Type B pancreatic cell (in vitro differentiated cells): ENCODE measurements at regions not wholly inside any gene's neighbourhood (a gene's known extent, or its start where the extent isn't known, plus 50 kb on each side); places are given as distances from the start of the nearest gene placed in this dataset.
"Not testable (repeated sequence)": the region's sequence is repeated elsewhere in the genome, so short reads cannot be mapped to it uniquely, and the experiment has no call there.

Source experiments
- DNase-seq: peaks from one replicate; pipeline ENCODE4 v3.0.0; 2021; ENCODE audit warnings: mixed read lengths; ENCODE audit not compliant: unreplicated experiment; ENCODE audit errors: extremely low spot score
- H3K27ac Mint-ChIP-seq: 2 replicates; pipeline ENCODE4 v1.8.0; 2021; ENCODE audit warnings: mild to moderate bottlenecking, mixed read lengths
- H3K27me3 Mint-ChIP-seq: 2 replicates; pipeline ENCODE4 v1.8.0; 2021; ENCODE audit warnings: mixed read lengths
- H3K36me3 Mint-ChIP-seq: 2 replicates; pipeline ENCODE4 v1.8.0; 2021; ENCODE audit warnings: mixed read lengths
- H3K4me1 Mint-ChIP-seq: one replicate; pipeline ENCODE4 v1.8.0; 2021; ENCODE audit warnings: mixed read lengths; ENCODE audit not compliant: unreplicated experiment
- H3K4me3 Mint-ChIP-seq: 2 replicates; pipeline ENCODE4 v1.8.0; 2021; ENCODE audit warnings: mild to moderate bottlenecking, mixed read lengths
- H3K9me3 Mint-ChIP-seq: 2 replicates; pipeline ENCODE4 v1.8.0; 2021; ENCODE audit warnings: mixed read lengths
- CTCF ChIP-seq: fragments of 200-600 bp; sonication (generic); conservative IDR thresholded peaks from 2 replicates; pipeline ENCODE4 v1.5.0; 2021; ENCODE audit warnings: antibody characterized with exemption, mild to moderate bottlenecking

- H3K36me3 Mint-ChIP-seq = no peaks in the 10 kb centered on the region
- H3K4me1 Mint-ChIP-seq = no peaks in the 10 kb centered on the region
- no peak for TF ChIP-seq CTCF
- no peak overlapping the region for H3K4me3 Mint-ChIP-seq
- no peak overlapping the region for H3K27ac Mint-ChIP-seq
- H3K9me3 Mint-ChIP-seq = peaks cover 14% of the 10 kb centered on the region
- DNase-seq = no peak
- no peaks in the 10 kb centered on the region for H3K27me3 Mint-ChIP-seq
Measured at GRCh38 chr2:122545821-122546220, 790.4 kb downstream of the TSN start.

DNA sequence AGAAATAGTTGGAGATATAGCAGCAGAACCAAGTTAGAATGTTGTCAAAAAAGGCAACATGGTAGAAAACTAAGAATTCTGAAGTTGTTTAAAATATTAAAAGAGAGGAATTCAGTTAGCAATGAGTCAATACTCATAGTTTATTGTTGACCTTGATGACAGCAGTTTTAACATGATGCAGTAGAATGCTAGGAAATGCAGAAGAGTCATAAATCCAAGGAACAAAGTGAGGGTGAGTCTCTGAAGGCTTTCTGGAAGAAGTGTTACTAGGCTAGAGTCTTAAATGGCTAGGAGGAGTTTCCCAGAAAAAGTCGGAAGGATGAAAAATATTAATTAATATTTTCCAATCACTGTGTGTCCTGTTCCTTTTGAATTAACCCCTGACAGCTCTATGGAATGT lies 807.3 kb downstream of the TSN start:
- Mint-ChIP-seq H3K4me3 (no peak overlapping the region), H3K36me3 (no peaks in the 10 kb centered on the region), H3K27me3 (no peaks in the 10 kb centered on the region), H3K27ac (no peak overlapping the region), H3K4me1 (no peaks in the 10 kb centered on the region), H3K9me3 (no peaks in the 10 kb centered on the region)
- TF ChIP-seq CTCF = no peak
- DNase-seq = no peak

DNA sequence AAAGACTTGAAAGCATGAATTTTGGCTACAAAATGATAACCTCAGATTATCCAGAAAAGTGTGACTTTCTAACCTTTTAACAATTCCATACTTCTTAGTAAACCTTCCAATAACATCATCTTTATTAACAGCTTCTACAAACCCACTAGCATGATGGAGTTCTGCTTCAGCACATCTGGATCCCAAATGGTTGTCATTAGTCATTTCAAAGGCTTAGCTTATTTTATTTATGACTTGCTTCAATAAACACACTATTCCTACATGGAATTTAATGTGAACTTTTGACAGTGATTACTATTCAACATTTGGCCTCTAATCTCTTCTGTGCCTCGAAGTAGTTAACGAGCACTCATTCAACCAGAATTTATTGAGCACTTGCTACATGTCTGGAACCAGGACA lies 808.3 kb downstream of the TSN start:
- H3K36me3 Mint-ChIP-seq = no peaks in the 10 kb centered on the region
- H3K4me3 Mint-ChIP-seq = no peak overlapping the region
- no peak for DNase-seq
- H3K27me3 Mint-ChIP-seq = no peaks in the 10 kb centered on the region
- H3K27ac Mint-ChIP-seq = no peak overlapping the region
- no peak for TF ChIP-seq CTCF
- no peaks in the 10 kb centered on the region for H3K4me1 Mint-ChIP-seq
- no peaks in the 10 kb centered on the region for H3K9me3 Mint-ChIP-seq

- Mint-ChIP-seq H3K9me3 (no peaks in the 10 kb centered on the region), H3K36me3 (no peaks in the 10 kb centered on the region), H3K27me3 (no peaks in the 10 kb centered on the region), H3K4me3 (no peak overlapping the region), H3K4me1 (no peaks in the 10 kb centered on the region), H3K27ac (no peak overlapping the region)
- no peak for DNase-seq
- no peak for TF ChIP-seq CTCF
Measured at GRCh38 chr2:122564843-122565242, 809.4 kb downstream of the TSN start.

DNA sequence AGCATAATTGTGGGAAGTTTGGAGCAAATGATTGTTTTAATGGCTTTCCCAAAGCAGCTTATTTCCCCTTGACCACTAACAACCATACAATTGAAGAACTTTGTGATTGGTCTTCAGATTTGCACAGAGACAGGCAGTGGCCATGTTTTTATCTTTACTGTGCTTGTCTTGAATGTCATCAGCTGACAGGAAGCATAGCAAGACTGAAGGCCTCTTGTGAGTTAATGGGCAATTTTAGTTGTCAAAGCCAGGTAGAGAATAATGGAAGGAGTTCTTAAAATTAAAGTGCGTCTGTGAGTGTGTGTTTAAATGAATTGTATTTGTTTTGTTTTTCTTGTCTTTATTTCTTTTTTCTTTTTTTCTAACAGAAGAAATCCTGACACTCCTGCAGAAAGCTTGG lies 809.9 kb downstream of the TSN start:
- TF ChIP-seq CTCF = no peak
- H3K27ac Mint-ChIP-seq = no peak overlapping the region
- no peaks in the 10 kb centered on the region for H3K9me3 Mint-ChIP-seq
- no peaks in the 10 kb centered on the region for H3K27me3 Mint-ChIP-seq
- H3K36me3 Mint-ChIP-seq = no peaks in the 10 kb centered on the region
- no peak overlapping the region for H3K4me3 Mint-ChIP-seq
- no peaks in the 10 kb centered on the region for H3K4me1 Mint-ChIP-seq
- DNase-seq = no peak

DNA sequence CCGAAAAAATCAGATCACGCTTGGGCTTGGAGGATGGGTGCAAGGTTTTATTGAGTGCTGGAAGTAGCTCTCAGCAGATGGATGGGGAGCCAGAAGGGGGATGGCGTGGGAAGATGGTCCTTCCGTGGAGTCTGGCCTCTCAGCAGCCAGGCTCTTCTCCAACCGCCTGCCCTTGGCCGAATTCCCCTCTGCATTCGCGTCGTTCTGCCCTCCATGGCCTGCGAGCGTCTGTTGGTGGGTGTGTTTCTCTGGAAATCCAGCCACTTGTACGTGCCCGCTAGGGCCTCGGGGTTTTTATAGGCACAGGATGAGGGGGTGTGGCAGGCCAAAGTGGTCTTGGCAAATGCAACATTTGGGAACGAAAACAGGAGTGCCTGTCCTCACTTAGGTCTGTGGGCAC lies 815.2 kb downstream of the TSN start:
- Mint-ChIP-seq H3K27me3 (no peaks in the 10 kb centered on the region), H3K27ac (no peak overlapping the region), H3K4me3 (no peak overlapping the region), H3K36me3 (no peaks in the 10 kb centered on the region), H3K9me3 (no peaks in the 10 kb centered on the region), H3K4me1 (no peaks in the 10 kb centered on the region)
- TF ChIP-seq CTCF = no peak
- DNase-seq = no peak

DNA sequence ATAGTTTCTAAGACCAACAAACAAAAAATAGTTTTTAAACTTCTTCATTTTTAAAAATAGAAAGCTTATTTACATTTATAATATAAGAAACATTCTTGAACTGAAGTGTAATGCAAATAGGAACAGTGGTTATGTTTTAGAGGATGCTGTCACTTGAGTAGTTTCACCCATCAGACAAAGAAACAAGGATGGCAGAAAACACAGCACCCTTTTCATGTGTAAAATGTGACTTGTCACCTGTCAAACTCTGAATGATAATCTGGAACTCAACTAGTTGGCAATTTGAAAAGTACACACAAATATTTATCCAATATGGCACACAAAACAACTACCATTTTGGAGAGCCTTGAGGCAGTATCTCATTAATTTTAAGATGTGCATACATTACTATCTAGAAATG lies 816.0 kb downstream of the TSN start:
- not testable (repeated sequence) for H3K27ac Mint-ChIP-seq, H3K36me3 Mint-ChIP-seq, H3K4me1 Mint-ChIP-seq, H3K4me3 Mint-ChIP-seq, H3K9me3 Mint-ChIP-seq, DNase-seq, H3K27me3 Mint-ChIP-seq
